Stimulated activated CD4-positive, alpha-beta T cell treated with anti-CD3 and anti-CD28 coated beads, Interleukin-4, amount 100 ng/mL, for 24 hours (primary cell): ENCODE measurements at regions not wholly inside any gene's neighbourhood (a gene's known extent, or its start where the extent isn't known, plus 50 kb on each side); places are given as distances from the start of the nearest gene placed in this dataset.

ENCODE experiments used
- DNase-seq: peaks from one replicate; pipeline ENCODE4 v3.0.0-alpha.2; 2020

DNA sequence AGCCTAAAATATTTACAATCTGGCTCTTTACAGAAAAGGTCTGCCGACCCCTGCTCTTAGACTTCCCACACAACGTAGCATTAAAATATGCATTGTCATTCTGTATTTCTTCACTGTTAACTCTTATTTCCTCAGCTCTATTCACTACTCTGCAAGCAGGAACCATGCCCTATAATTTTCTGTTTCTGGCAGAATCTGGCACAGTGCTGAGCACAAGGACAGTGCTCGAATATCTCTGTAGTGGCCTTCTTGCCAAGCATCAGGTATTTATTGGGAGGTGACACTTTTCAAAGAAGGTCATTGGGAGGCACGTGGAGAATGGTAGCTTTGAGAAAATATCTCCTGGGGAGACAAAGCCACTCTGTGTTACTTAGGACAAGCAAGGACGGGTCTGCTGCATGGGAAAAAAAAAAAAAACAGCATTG, 77.9 kb downstream of the PSMG1 start:
- DNase-seq, result no peak

- DNase-seq, result no peak
Observed at GRCh38 chr21:39104911-39105310, 78.3 kb downstream of the PSMG1 start.

DNA sequence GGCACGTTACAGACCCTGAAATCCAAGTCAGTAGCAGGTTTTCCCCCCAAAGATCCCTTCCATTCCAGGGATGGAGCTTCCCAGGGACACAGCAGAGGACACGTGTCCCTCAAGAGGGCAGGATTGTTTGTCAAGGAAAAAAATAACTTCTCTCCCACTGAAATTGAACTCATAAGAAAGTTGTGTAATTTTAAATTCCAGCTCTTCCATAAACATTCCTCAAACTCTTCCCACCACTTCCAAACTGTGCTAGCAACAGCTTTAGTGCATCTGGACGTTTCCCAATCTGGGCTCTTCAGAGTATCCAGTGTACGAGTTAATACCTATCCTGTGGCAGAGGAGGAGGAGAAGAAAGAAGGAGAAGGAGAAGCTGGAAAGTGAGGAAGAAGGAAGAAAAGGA, 79.6 kb downstream of the PSMG1 start:
- DNase-seq, result no peak

DNA sequence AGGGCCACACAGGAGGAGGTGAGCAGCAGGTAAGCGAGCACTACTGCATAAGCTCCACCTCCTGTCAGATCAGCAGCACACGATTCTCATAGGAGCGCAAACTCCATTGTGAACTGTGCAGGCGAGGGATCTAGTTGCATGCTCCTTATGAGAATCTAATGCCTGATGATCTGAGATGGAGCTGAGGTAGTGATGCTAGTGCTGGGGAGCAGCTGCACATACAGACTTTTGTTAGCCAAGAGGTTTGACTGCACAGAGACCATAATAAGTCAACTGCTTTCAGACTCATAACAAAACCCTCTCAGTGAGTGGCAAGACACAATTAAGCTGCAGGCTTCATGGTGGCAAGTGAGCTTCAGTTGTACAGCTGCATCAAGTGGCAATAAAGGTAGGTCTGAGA, 83.4 kb downstream of the PSMG1 start:
- no peak for DNase-seq

GRCh38 chr21:39098696-39099200, 84.5 kb downstream of the PSMG1 start:
- DNase-seq, result no peak

DNA sequence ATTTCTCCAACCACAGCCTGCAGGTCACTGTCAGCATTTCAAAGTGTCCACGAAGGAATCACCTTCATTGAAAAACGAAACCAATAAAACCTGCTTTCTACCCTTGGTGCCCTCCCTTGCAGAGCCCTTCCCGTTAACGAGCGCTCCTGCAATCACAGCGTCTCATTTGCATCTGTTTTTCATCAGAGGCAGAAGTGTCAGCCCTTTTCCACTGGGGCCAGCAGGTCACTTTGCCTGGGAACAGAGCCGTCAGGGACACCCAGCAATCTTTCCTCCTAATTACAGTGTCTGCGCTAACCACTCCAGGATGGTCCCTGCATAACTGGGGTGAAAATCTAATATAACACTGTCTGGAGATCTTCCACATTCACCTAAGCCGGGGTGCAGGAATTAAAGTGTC, 85.3 kb downstream of the PSMG1 start:
- DNase-seq, result no peak

DNA sequence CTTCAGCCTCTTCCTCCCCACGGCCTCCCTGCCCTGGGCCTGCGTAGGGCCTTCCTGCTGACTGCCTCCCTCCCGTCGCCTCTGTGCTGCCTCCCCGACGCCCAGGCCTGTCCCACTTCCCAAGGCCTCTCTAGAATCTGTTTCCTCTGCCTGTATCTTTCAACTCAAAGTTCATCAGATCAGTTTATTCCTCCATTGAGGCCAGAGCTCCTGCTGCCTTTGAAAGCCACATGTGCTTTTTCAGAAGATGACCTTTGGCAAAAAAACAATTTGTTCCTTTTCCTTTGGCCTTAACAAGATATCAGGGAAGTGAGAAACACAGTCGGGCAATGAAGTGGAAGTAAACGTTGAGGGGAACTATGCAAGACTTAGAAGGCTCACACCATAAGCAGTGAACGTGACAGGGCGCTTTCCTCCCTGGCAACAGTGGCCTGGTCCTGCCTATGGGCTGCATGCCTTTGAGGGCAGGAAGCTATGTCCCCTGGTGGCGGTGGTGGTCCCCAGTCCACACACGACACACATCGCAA, 85.9 kb downstream of the PSMG1 start:
- DNase-seq, result no peak

GRCh38 chr21:39096754-39097153, 86.5 kb downstream of the PSMG1 start:
- no peak for DNase-seq

DNA sequence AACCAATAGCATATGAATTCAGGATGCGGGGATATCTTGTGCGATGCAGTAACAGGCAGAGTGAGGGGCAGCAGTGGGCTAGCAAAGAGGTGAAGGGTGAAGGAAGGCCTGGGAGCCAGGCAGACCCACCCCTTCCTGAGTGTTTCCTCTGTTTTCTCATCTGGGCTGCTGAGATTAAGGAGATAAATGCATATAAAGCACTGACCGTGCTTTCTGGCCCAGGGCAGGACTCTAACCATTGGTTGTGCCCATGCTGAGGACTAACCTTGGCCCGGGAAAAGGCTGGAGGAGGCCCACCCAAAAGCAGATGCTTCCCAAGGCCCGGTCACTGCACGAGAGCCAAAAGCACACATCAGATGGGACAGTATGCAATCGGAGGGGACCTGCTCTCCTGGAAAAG, 87.6 kb downstream of the PSMG1 start:
- DNase-seq, result no peak

GRCh38 chr21:39094847-39095579, 88.2 kb downstream of the PSMG1 start:
- no peak for DNase-seq

DNA sequence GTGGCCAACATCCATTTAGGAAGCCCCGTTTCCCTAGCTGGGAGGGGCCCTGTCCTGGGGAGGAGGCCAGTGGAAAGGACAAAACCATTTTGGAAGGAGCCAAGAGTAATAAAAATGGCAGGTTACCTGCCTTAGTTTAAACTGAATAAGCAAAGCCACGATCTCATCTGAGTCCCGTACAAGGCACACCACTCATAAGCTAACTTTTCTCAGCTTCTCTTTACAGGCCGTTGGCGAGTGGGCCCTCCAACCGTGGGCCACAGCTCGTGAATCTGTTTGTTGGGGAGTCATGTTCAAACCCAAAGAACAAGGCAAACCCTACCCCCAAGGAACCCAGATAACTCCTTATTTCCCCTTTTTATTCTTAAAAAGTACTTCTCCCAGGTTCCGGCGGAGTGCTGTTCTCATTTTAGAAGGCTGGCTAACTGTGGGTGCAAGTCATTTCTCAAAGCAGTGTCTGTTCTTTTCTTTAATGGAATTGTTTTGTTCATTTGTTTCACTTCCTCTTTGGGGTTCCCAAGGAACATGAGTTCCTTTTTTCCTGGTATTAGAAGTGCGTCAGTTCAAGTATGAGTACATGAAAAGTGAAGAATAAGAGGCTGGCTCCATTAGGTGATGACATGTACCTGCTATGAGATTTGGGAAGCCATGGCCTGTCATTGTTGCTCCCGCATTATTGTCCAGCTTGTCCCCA, 89.0 kb downstream of the PSMG1 start:
- no peak for DNase-seq

DNA sequence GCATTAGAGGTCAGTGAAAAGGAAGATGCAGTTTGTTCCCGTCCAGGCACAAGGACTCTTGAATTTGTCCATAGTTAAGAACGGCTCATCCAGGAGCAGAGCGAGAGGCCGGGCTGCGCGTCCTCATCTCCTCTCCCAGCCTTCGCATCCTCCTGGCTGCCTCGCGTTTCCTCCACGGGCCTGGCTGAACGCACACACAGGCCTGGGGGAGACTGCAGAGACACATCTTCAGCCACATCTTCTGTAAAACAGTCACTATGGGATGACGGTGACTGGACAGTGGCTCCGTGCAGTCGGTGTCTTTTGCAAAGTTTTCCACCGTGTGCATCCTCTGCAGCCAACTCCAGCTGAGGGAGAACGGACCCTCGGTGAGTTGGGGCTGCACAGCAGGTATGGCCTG, 89.7 kb downstream of the PSMG1 start:
- DNase-seq, result no peak

DNA sequence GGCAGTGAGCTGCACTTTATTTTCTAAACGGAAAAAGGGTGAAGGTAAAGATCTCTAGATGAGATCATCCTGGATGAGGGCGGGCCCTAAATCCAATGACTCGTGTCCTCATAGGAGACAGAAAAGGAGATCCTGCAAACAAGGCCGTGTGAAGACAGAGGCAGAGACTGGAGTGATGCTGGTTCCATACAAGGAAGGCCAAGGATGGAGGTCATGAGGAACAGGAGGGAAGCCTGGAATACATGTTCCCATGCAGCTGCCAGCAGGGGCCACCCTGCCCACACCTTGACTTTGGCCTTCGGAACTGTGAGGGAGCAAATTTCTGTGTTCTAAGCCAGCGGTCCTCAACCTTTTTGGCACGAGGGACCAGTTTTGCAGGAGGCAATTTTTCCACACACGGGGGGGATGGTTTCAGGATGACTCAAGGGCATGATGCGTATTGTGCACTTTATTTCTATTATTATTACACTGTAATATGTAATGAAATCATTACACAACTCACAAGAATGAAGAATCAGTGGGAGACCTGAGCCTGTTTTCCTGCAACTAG, 94.3 kb downstream of the PSMG1 start:
- no peak for DNase-seq

GRCh38 chr21:39088031-39088370, 95.2 kb downstream of the PSMG1 start:
- DNase-seq, result no peak

GRCh38 chr21:39087238-39088030, 95.8 kb downstream of the PSMG1 start:
- no peak for DNase-seq

DNA sequence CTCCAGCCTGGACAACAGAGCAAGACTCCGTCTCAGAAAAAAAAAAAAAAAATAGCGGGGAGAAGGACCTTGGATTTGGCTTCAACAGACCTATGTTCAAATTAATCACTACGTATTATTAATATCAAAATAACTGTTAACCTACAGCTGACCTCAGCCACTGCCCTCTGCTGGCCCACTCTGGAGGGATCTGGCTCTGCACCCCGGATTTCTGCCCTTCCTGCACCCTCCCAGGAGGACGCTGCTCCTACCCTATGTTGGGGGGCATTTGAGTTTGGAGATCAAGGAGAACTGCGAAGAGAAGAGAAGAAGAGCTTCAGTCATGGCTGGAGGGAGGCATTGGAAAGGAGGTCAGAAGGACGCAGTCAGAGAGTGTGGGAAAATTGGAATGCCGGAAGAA, 96.7 kb downstream of the PSMG1 start:
- DNase-seq, result no peak

GRCh38 chr21:39085843-39086405, 97.3 kb downstream of the PSMG1 start:
- no peak for DNase-seq

- no peak for DNase-seq
Observed at GRCh38 chr21:39084979-39085729, 98.1 kb downstream of the PSMG1 start.

DNA sequence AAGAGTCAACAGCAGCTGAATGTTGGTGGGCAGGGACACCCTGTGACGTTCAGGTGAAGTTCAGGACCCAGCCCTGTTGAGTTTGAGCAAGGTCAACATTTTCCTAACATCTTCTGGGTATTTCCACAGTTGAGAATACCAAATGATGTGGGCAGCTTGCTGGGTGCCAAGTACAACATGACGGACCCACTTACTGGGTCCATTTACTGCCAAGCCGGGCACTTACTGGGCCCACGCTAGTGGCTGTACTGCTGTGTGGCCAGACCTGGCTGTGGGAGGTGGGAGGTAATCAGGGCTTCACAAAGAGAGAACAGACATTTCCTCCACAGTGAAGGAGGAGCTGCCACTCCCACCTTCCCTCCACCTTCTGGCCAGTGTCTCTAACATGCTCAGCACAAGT, 99.2 kb downstream of the PSMG1 start:
- no peak for DNase-seq

GRCh38 chr21:39083377-39084008, 99.8 kb downstream of the PSMG1 start:
- DNase-seq, result no peak

GRCh38 chr21:39082656-39083376, 100.4 kb downstream of the PSMG1 start:
- no peak for DNase-seq
